ENCODE measurements at regions not wholly inside any gene's neighbourhood (a gene's known extent, or its start where the extent isn't known, plus 50 kb on each side); places are given as distances from the start of the nearest gene placed in this dataset.

GRCh38 chr5:99929806-99930135 lies 605.4 kb upstream of the FAM174A start:
- H3K79me2 ChIP-seq (ENCODE audit: insufficient read depth, low read length): no peaks in the 10 kb centered on the region
- H2BK120ac ChIP-seq (ENCODE audit: low read depth, low read length, poor library complexity, severe bottlenecking): no peak overlapping the region
- H3K4me2 ChIP-seq (ENCODE audit: insufficient read depth, insufficient read length, low read length): no peak overlapping the region
- Mint-ChIP-seq H3K4me1 (no peaks in the 10 kb centered on the region), H3K4me3 (no peak overlapping the region), H3K9me3 (no peaks in the 10 kb centered on the region; a peak in 2 of 5 replicates), H3K36me3 (ENCODE audit: insufficient read depth in 1 of 3, low read depth in 3 of 3) (no peaks in the 10 kb centered on the region; a peak in 1 of 7 replicates), H3K27me3 (ENCODE audit: low read depth) (no peaks in the 10 kb centered on the region), H3K27ac (no peak overlapping the region)
- H3K9ac ChIP-seq (ENCODE audit: extremely low read depth, insufficient read length, low read length): no peak overlapping the region
- DNase-seq: no peak
- H3K4ac ChIP-seq (ENCODE audit: low read depth, low read length): no peak overlapping the region
- H2BK5ac ChIP-seq (ENCODE audit: insufficient read length, low read length): no peak overlapping the region
- no peak overlapping the region for H3T11ph ChIP-seq (ENCODE audit: low read length)
- H3K23me2 ChIP-seq (ENCODE audit: insufficient read length, low read depth, low read length, poor library complexity, severe bottlenecking): no peaks in the 10 kb centered on the region
- no peak overlapping the region for H3K18ac ChIP-seq (ENCODE audit: insufficient read length, low read depth, low read length)
- H3K4me1 ChIP-seq (ENCODE audit: insufficient read depth, low read length): no peaks in the 10 kb centered on the region
- H4K20me1 ChIP-seq (ENCODE audit: control insufficient read depth, insufficient read depth, insufficient read length): no peaks in the 10 kb centered on the region
- no peak overlapping the region for H3K23ac ChIP-seq (ENCODE audit: insufficient read length, low read depth, low read length)
- no peaks in the 10 kb centered on the region for H3K79me1 ChIP-seq (ENCODE audit: insufficient read depth, low read depth, low read length, poor library complexity, severe bottlenecking)
- H2AK5ac ChIP-seq (ENCODE audit: insufficient read length, low read length): no peak overlapping the region
- H2BK15ac ChIP-seq (ENCODE audit: low read depth, low read length): no peak overlapping the region
- H4K5ac ChIP-seq (ENCODE audit: insufficient read length, low read depth, low read length): no peak overlapping the region
- H3K56ac ChIP-seq (ENCODE audit: insufficient read length, low read depth, low read length): no peak overlapping the region
- TF ChIP-seq CTCF (conservative IDR thresholded peaks at IDR 0.05): no peak
- H4K91ac ChIP-seq (ENCODE audit: insufficient read length, low read depth, low read length): no peak overlapping the region
- H3K27me3 ChIP-seq (ENCODE audit: insufficient read depth, low read length): no peaks in the 10 kb centered on the region
- H2BK20ac ChIP-seq (ENCODE audit: low read depth, low read length, poor library complexity, severe bottlenecking): no peak overlapping the region
- H4K8ac ChIP-seq (replicated peaks; ENCODE audit: insufficient read length, low read depth, low read length): no peak overlapping the region
- H2AFZ ChIP-seq (ENCODE audit: low read length): no peak overlapping the region
- no peaks in the 10 kb centered on the region for H3K9me3 ChIP-seq (ENCODE audit: control insufficient read depth, low read depth, low read length)
- H3K14ac ChIP-seq (ENCODE audit: insufficient read depth, low read length): no peak overlapping the region
- H3K27ac ChIP-seq (ENCODE audit: insufficient read length, low read depth, low read length): no peak overlapping the region
- no peak overlapping the region for H2BK12ac ChIP-seq (ENCODE audit: insufficient read length, low read depth, low read length)
